ENCODE measurements at regions not wholly inside any gene's neighbourhood (a gene's known extent, or its start where the extent isn't known, plus 50 kb on each side); places are given as distances from the start of the nearest gene placed in this dataset.

GRCh38 chr10:130781206-130781605 lies 530.3 kb downstream of the TCERG1L start:
- no peak for DNase-seq

DNA sequence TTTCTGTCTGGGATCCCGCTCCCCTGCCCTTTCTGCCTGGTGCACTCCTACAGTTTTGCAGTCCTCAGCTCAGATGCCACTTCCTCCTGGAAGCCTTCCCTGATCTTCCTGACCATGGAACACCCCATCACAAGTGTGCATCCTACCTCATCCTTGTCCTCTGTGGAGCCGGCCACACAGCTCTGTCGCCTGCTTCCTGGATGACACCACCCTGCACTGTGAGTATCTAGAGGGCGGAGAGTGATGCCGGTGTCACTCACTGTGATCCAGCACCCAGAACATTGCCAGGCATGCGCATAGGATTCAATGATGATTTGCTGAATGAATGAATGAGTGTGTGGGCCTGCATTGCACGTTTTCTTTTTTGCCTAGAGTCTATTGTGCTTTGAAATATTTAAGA lies 529.9 kb downstream of the TCERG1L start:
- no peak for DNase-seq

DNA sequence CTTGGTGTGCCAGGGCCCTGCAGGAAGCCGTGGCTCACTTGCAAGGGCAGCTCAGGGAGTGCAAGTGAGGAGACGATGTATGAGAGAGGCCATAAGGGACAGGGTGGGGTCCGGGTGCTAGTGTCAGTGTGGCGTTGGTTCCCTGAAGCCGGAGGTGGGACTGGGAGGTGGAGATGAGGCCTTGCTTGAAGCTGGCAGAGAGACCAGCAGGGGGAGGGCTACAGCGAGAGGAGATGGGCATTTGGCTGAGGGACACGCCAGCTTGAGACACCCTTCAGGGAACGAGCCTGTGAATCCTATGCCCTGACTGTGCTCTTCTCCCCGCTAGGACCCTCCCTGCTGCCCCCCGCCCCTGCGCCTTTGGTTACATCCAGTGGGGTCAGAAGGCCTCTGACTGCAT lies 529.1 kb downstream of the TCERG1L start:
- DNase-seq: no peak

DNA sequence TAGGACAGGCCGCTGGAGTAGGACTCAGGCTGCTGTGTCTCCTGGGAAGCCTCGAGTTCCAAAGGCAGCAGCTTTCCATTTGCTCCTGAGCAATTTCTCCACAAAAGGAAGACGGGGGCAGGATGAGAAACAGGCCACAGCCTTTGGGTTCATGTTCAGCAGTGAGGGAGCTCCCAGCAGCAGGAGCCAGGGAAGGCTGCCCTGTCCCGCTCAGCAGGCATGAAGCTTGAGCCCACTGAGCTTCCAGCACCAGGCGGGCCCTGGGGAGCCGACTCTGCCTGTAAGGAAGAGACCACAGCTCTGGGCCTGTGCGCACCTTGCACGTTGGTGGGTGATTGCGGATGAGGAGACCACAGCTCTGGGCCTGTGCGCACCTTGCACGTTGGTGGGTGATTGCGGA lies 527.2 kb downstream of the TCERG1L start:
- DNase-seq: no peak

- no peak for DNase-seq
Observed at GRCh38 chr10:130786365-130786966, 525.1 kb downstream of the TCERG1L start.

- DNase-seq: no peak
Observed at GRCh38 chr10:130787243-130787642, 524.3 kb downstream of the TCERG1L start.

- no peak for DNase-seq
Observed at GRCh38 chr10:130787821-130788220, 523.7 kb downstream of the TCERG1L start.

DNA sequence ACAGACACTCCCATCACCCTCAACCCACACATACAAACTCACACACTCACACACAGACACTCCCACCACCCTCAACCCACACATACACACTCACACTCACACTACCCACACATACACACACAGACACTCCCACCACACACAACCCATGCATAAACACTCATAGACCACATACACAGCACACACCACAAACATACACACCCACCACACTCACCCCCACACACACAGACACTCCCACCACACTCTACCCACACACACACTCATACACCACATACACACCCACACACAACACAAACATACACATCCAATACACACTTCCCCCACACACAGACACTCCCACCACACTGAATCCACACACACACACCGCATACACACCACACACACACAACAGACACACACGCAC lies 521.2 kb downstream of the TCERG1L start:
- DNase-seq: no peak

DNA sequence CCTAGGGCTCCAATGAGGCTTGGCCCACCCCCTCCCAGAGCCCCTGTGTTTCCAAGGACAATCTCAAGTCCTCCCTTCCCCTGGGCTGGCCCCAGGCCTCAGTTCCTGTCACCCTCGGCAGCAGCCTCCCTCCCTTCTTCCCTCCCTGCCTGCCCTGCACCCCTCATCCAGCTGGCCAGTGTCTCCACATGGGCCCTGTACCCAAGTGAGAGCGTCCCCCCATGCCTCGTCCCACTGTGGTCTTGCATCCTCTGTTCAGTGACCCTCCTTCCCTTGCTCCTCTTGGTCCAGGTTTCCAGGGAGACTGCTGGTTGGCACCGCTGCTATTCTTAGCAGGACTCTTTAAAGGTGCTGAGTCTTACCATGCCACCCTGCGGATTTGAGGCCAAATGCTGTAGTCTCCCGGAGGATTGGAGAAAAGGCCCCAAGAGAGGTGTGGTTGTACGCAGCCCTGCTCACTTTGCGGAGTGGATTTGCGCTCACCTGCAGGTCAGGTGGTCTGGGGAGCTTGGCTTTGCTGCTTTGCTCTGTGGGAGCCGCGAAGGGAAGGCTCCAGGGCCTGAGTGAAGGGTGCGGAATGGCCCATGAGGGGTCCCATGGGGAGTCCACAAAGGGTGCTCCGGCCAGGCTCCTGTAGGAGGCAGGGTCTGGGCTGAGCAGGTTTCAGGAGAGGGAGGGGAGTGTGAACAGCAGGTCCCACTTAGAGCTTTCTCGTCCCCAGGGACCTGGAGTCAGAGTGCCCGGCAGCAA lies 519.2 kb downstream of the TCERG1L start:
- no peak for DNase-seq

GRCh38 chr10:130795819-130796218 lies 515.7 kb downstream of the TCERG1L start:
- no peak for DNase-seq

DNA sequence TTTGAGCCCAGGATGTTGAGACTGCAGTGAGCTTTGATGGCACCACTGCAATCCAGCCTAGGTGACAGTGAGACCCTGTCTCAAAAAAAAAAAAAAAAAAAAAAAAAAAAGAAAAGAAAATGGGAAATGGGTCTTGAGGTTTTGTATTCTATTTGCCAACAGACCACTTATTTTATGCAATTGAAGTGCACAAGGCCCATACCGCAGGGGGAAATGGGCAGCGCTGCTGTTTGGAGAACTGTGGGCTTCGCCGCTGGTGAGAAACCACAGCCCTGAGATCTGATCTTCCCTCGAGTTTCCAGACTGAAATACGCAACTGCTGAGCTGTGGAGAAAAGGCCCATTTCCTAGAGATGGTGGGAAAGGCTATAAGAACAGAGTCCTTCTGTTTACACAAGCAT lies 512.0 kb downstream of the TCERG1L start:
- no peak for DNase-seq

DNA sequence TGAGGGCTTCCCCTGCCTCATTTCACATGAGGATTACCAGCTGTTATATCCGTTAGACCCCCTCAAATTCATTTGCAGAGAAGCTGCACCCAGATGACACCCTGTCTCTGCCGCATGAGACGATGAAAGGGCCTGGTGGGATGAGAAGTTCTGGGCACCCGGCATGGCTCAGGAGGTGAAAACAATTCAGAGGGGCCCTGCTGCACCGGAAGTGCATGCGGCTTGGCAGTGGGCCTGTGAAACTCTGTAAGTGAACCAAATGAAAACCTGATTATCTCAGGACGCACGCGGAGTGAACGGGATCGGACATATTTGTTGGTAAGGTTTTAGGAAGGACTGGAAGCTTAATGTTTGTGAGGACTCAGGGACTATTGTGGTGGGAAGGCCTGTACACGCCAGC lies 511.2 kb downstream of the TCERG1L start:
- DNase-seq: no peak

- DNase-seq: no peak
Observed at GRCh38 chr10:130801276-130801675, 510.2 kb downstream of the TCERG1L start.

GRCh38 chr10:130801784-130802183 lies 509.7 kb downstream of the TCERG1L start:
- no peak for DNase-seq

GRCh38 chr10:130802301-130802700 lies 509.2 kb downstream of the TCERG1L start:
- DNase-seq: peak; percentile 10 to 29

GRCh38 chr10:130804281-130804680 lies 507.2 kb downstream of the TCERG1L start:
- DNase-seq: no peak

DNA sequence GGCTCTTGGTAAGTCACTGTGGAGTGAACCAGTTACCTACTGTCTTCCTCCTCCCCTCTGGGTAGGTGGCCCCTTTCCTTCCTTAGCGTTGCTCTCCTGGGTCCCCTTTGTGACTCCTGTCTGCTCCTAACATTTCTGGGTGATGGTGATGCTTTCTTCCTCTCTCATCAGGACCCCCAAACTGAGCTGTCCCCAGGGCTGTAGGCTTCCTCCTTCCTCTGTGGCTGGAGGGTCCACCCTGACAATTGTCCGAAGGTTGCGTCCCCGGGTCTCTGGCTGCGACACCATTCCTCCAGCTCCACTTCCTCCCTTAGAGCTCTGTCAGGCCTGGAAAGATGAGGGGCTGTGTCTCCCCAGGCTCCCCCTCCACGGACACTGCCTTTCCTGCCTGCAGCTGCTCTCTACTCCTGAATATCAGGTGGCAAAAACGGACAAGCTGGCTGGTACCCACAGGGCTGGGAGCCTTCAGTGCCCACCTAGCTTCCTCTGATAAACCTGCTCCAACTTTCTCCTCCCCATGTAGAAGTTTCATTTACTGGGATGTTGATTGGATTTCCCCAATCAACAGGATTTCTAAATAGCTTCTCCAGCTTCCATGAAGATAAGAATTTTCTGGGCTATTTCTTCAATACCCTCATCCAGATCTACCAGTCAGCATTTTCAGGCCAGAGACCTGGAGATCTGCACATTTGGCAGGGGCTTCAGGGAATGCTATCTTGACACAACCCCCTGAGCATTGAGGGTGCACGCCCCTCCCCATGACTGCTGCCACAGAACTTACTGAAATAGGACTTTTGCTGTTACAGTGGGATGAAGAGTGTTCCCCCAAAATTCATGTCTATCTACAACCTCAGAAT lies 506.5 kb downstream of the TCERG1L start:
- DNase-seq: no peak

DNA sequence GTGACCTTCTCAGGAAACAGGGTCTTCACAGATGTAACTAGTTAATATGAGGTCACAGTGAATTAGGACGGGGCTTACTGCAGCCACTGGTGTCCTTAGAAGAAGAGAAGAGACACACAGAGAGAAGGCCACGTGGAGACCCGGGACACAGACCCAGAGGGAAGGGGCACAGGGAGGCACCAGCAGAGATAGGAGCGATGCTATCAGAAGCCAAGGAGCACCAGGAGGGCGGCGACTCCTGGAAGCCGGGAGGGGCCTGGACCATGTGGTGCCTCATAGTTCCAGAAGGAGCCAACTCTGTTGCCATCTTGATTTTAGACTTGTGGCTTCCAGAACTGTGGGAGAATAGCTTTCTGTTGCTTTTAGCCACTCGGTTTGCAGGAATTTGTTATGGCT lies 505.9 kb downstream of the TCERG1L start:
- no peak for DNase-seq

DNA sequence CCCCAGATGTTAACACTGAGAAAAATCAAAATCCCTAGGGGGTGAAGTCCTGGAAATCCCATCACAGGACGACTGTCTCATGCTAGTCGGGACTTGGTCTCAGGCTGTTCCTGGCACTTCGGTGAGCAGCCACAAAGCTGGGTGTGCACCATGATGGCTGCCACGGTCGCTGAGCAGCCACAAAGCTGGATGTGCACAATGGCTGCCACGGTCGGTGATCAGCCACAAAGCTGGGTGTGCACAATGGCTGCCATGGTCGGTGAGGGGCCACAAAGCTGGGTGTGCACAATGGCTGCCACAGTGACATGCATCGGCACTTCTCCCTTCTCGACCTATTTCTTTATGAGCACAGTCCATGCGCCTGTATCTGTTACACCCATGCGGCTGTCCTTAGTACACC lies 505.1 kb downstream of the TCERG1L start:
- no peak for DNase-seq

DNA sequence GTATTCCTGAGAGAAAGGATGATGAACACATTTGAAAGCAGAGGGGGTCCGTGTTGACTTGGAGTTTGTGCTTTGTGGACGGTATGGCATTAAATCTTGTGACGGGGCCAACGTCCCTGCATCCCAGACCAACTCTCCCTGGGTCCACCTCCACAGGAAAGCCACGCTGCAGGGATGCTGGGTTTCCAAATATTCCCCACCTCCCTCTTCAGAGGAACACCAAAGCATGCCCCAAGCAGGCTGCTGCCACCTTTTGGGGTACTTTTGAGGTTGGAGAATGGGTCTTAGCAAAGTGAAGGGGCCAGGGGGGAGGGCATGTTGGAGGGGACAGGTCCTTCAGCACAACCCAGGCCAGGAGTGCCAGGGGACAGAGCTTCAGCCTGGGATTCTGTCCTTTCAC lies 504.4 kb downstream of the TCERG1L start:
- no peak for DNase-seq

GRCh38 chr10:130807721-130808120 lies 503.8 kb downstream of the TCERG1L start:
- DNase-seq: no peak

DNA sequence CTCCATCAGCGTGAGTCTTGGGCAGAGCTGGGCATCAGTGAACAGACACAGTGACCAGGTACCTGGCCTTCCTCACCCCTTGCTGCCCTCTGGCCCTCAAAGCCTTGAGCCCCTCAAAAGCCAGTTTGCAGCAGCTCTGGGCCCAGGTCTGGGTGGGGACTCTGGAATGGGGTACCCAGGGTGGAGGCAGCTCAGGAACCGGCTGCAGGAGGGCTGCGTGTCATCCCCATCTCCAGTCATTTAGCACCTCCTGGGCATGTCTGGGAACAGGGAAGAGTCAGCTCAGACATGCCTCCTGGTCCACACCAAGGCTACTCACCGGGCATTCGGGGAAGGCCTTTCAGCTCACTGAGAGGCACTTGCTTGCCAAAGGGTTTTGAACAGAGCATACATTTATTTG lies 503.3 kb downstream of the TCERG1L start:
- no peak for DNase-seq

DNA sequence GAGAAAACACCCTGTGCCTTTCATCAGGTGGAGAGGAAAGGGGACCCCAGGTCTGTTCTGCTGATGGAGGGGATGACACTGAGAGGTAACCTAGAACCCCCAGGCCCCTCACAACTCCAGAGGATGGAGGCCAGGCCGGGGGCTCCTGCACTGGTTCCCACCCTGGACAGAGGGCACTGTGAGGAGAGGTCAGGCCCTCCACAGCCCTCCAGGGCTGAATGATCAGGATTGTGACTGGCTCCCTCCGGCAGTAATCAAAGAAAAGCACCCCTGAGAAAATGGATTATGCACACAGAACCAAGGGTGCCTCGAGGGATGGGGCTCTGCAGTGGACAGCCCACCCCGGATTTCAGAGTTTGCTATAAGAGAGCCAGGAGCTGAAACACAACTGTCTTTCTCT lies 502.8 kb downstream of the TCERG1L start:
- no peak for DNase-seq

DNA sequence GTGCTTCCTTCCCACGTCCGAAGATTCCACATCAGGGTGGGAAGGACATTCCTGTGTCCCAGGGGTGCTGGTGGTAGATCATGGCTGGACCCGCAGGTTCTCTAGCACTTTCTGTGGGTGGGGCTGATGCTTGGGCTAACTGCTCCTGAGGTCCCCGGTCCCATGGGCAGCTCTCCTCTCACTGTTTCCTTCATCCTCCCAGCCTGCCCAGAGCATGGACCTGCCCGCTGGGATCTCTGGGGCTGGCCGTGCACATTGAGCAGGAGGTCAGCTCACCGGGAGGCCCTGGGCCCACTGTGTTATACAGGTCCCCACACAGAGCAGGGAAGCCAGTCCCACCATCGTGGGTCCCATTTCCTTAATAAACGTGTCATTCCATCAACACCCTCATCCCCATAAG lies 502.3 kb downstream of the TCERG1L start:
- DNase-seq: no peak

Data from SHP77 (cell line).